ENCODE measurements at regions not wholly inside any gene's neighbourhood (a gene's known extent, or its start where the extent isn't known, plus 50 kb on each side); places are given as distances from the start of the nearest gene placed in this dataset.

- TF ChIP-seq, protein P1, sequence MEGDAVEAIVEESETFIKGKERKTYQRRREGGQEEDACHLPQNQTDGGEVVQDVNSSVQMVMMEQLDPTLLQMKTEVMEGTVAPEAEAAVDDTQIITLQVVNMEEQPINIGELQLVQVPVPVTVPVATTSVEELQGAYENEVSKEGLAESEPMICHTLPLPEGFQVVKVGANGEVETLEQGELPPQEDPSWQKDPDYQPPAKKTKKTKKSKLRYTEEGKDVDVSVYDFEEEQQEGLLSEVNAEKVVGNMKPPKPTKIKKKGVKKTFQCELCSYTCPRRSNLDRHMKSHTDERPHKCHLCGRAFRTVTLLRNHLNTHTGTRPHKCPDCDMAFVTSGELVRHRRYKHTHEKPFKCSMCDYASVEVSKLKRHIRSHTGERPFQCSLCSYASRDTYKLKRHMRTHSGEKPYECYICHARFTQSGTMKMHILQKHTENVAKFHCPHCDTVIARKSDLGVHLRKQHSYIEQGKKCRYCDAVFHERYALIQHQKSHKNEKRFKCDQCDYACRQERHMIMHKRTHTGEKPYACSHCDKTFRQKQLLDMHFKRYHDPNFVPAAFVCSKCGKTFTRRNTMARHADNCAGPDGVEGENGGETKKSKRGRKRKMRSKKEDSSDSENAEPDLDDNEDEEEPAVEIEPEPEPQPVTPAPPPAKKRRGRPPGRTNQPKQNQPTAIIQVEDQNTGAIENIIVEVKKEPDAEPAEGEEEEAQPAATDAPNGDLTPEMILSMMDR (IDR thresholded peaks at IDR 0.05; ENCODE audit: borderline replicate concordance, insufficient read depth, low read depth, low read length): peak; percentile 77
- no peak overlapping the region for H3K4me3 ChIP-seq (ENCODE audit: low read depth, low read length)
These were observed 53.9 kb downstream of the OTOR start for GRCh38 chr20:16801919-16802651.

GRCh38 chr20:16802652-16802935 lies 54.4 kb downstream of the OTOR start:
- H3K4me3 ChIP-seq (ENCODE audit: low read depth, low read length): no peak overlapping the region
- TF ChIP-seq, protein P1 (IDR thresholded peaks at IDR 0.05; ENCODE audit: borderline replicate concordance, insufficient read depth, low read depth, low read length): no peak

- H3K4me3 ChIP-seq (ENCODE audit: low read depth, low read length): no peak overlapping the region
- TF ChIP-seq, protein P1 (IDR thresholded peaks at IDR 0.05; ENCODE audit: borderline replicate concordance, insufficient read depth, low read depth, low read length): peak; percentile 71
These were observed 56.0 kb downstream of the OTOR start for GRCh38 chr20:16803965-16804792.

DNA sequence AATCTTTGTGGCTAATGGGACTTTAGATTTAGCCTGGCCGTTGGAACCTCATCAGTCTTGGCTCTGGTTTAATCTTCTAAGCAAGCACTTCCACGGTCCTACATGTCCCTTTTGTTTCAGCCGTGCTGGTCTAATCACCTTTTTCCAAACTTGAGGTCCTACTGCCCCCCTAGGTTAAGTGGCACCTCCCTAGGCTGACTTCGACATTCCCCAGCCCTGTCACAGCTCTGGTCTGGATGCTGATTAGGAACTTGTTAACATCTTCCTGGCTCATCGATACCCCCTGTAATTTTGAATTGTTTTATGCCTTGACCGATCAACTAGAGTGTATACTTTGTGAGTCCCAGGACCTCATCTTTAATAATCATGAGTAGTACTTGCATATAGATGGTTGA lies 56.6 kb downstream of the OTOR start:
- TF ChIP-seq, protein P1 (IDR thresholded peaks at IDR 0.05; ENCODE audit: borderline replicate concordance, insufficient read depth, low read depth, low read length): no peak

GRCh38 chr20:16806061-16806460 lies 57.9 kb downstream of the OTOR start:
- TF ChIP-seq, protein P1 (IDR thresholded peaks at IDR 0.05; ENCODE audit: borderline replicate concordance, insufficient read depth, low read depth, low read length): no peak
- H3K4me3 ChIP-seq (ENCODE audit: low read depth, low read length): no peak overlapping the region

More for the DNA sequence above, 56.6 kb downstream of the OTOR start:
- H3K4me3 ChIP-seq (ENCODE audit: low read depth, low read length): no peak overlapping the region

DNA sequence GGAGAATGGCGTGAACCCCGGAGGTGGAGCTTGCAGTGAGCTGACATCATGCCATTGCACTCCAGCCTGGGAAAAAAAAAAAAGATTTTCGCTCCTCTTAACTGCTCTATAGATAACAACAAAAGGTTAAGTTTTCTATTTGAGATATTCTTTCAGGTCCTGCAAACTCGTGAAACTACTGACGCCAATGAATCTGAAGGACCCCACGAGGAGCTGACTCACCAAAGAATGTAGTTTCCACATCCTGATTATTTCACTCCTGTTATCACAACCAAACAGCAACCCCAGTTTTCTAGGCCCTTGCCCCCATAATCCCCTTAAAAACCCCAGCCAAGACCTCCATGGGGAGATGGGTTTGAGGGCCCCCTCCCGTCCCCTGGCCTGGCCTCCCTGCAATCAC lies 58.7 kb downstream of the OTOR start:
- TF ChIP-seq, protein P1 (IDR thresholded peaks at IDR 0.05; ENCODE audit: borderline replicate concordance, insufficient read depth, low read depth, low read length): no peak
- no peak overlapping the region for H3K4me3 ChIP-seq (ENCODE audit: low read depth, low read length)

- TF ChIP-seq, protein P1 (IDR thresholded peaks at IDR 0.05; ENCODE audit: borderline replicate concordance, insufficient read depth, low read depth, low read length): no peak
- no peak overlapping the region for H3K4me3 ChIP-seq (ENCODE audit: low read depth, low read length)
These were observed 60.6 kb downstream of the OTOR start for GRCh38 chr20:16808796-16809195.
